Hepatocyte (in vitro differentiated cells): ENCODE measurements at regions not wholly inside any gene's neighbourhood (a gene's known extent, or its start where the extent isn't known, plus 50 kb on each side); places are given as distances from the start of the nearest gene placed in this dataset.

Experiments used
- DNase-seq: peaks from one replicate; pipeline ENCODE4 v3.0.0-alpha.2; 2016; ENCODE audit warnings: low spot score
- H2AFZ ChIP-seq: fragments of 200-600 bp; sonication (generic); 2 replicates; pipeline ENCODE4 v1.6.0; 2016; ENCODE audit warnings: antibody characterized with exemption, mild to moderate bottlenecking
- H3K27ac ChIP-seq: fragments of 200-600 bp; sonication (generic); 2 replicates; pipeline ENCODE4 v1.5.1; 2016; ENCODE audit warnings: mild to moderate bottlenecking
- H3K27me3 ChIP-seq: fragments of 200-600 bp; sonication (generic); 2 replicates; pipeline ENCODE4 v1.6.1; 2016
- H3K36me3 ChIP-seq: fragments of 200-600 bp; sonication (generic); replicated peaks from 2 replicates; pipeline ENCODE4 v1.5.1; 2016; ENCODE audit warnings: low read depth; ENCODE audit not compliant: insufficient read depth
- H3K4me1 ChIP-seq: fragments of 200-600 bp; sonication (generic); 2 replicates; pipeline ENCODE4 v1.5.1; 2016; ENCODE audit warnings: mild to moderate bottlenecking, moderate library complexity; ENCODE audit not compliant: insufficient read depth
- H3K4me2 ChIP-seq: fragments of 200-600 bp; sonication (generic); 2 replicates; pipeline ENCODE4 v1.6.0; 2016
- H3K4me3 ChIP-seq: fragments of 200-600 bp; sonication (generic); 2 replicates; pipeline ENCODE4 v1.5.1; 2016; ENCODE audit warnings: mild to moderate bottlenecking
- H3K79me2 ChIP-seq: fragments of 200-600 bp; sonication (generic); 2 replicates; pipeline ENCODE4 v1.6.0; 2017; ENCODE audit warnings: mild to moderate bottlenecking
- H3K9me2 ChIP-seq: fragments of 200-600 bp; sonication (generic); replicated peaks from 2 replicates; pipeline ENCODE4 v1.6.0; 2017; ENCODE audit warnings: mild to moderate bottlenecking; ENCODE audit not compliant: insufficient read depth
- H3K9me3 ChIP-seq: fragments of 200-600 bp; sonication (generic); 2 replicates; pipeline ENCODE4 v1.5.1; 2016; ENCODE audit warnings: low read depth, mild to moderate bottlenecking
- H4K20me1 ChIP-seq: fragments of 200-600 bp; sonication (generic); 2 replicates; pipeline ENCODE4 v1.6.0; 2016; ENCODE audit warnings: mild to moderate bottlenecking; ENCODE audit not compliant: insufficient read depth, poor library complexity, severe bottlenecking
- CTCF ChIP-seq: fragments of 200-600 bp; sonication (generic); IDR thresholded peaks from 2 replicates; pipeline ENCODE4 v1.5.1; 2016; ENCODE audit warnings: antibody characterized with exemption, mild to moderate bottlenecking; ENCODE audit not compliant: poor library complexity
- EZH2 ChIP-seq: fragments of 200-600 bp; sonication (generic); IDR thresholded peaks from 2 replicates; pipeline ENCODE4 v1.6.1; 2016; ENCODE audit warnings: antibody characterized with exemption, mild to moderate bottlenecking, borderline replicate concordance
- EZH2phosphoT487 ChIP-seq: fragments of 200-600 bp; sonication (generic); IDR thresholded peaks from one replicate; pipeline ENCODE4 v1.6.1; 2018; ENCODE audit warnings: antibody characterized with exemption, mild to moderate bottlenecking, low read depth, moderate library complexity; ENCODE audit not compliant: unreplicated experiment, severe bottlenecking
- WGBS: methylation state at CpG from one replicate; pipeline ENCODE4 v1.1.6; 2016; ENCODE audit warnings: low lambda C conversion rate; ENCODE audit errors: missing lambda C conversion rate; 5-methylcytosine and 5-hydroxymethylcytosine counted together

DNA sequence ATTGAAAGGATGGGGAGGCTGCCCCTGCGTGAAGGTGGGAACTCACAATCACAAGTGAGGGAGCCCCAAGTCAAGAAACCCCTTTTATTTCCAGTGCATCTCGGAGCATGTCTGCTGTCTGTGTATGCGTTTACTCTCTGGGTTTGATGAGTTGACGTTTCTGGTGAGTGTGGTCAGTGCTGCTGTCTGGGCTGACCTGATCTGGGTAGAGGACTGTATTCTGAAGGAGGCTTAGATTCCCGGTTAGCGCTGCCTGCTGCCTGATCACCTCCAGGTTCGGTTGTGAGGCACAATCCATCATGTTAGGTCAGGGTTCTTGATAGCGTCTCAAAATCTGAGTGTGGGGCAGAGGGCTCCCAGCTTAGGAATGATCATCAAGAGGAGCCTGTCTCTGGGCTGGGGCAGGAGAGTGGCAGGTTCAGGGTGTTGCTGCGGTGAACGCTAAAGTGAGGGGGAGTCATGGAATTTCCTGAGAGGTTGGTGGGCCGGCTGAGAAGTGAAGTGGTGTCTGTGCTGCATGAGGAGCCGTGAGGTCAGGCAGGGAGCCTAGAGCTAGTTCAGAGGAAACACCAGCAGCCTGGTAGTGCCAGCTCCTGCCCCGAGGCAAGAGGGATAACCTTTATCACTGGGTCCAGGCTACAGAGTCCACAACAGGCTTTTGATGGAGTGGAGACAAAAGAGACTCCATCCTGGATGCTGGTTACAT, 225.3 kb upstream of the CST7 start:
- TF ChIP-seq EZH2 (no peak), EZH2phosphoT487 (no peak), CTCF (no peak)
- H3K79me2 ChIP-seq = no peaks in the 10 kb centered on the region
- no peak overlapping the region for H3K4me3 ChIP-seq
- H3K9me2 ChIP-seq = no peaks in the 10 kb centered on the region
- no peak overlapping the region for H2AFZ ChIP-seq
- no peaks in the 10 kb centered on the region for H3K27me3 ChIP-seq
- no peaks in the 10 kb centered on the region for H4K20me1 ChIP-seq
- no peaks in the 10 kb centered on the region for H3K9me3 ChIP-seq
- H3K36me3 ChIP-seq = no peaks in the 10 kb centered on the region
- 68% methylated on average over 13 of the region's 13 CpGs for WGBS
- H3K4me2 ChIP-seq = no peak overlapping the region
- DNase-seq = no peak
- no peaks in the 10 kb centered on the region for H3K4me1 ChIP-seq
- H3K27ac ChIP-seq = no peak overlapping the region

- Histone ChIP-seq H3K36me3 (no peaks in the 10 kb centered on the region), H3K27me3 (no peaks in the 10 kb centered on the region), H3K4me1 (no peaks in the 10 kb centered on the region), H3K79me2 (no peaks in the 10 kb centered on the region), H3K4me3 (no peak overlapping the region), H3K9me3 (no peaks in the 10 kb centered on the region), H3K27ac (no peak overlapping the region), H3K9me2 (no peaks in the 10 kb centered on the region), H2AFZ (no peak overlapping the region), H4K20me1 (no peaks in the 10 kb centered on the region), H3K4me2 (no peak overlapping the region)
- TF ChIP-seq CTCF = no peak
- TF ChIP-seq EZH2phosphoT487 = no peak
- TF ChIP-seq EZH2 = no peak
- no peak for DNase-seq
- WGBS = 92% methylated on average over 5 of the region's 5 CpGs
Observed at GRCh38 chr20:24724982-24725533, 224.0 kb upstream of the CST7 start.

DNA sequence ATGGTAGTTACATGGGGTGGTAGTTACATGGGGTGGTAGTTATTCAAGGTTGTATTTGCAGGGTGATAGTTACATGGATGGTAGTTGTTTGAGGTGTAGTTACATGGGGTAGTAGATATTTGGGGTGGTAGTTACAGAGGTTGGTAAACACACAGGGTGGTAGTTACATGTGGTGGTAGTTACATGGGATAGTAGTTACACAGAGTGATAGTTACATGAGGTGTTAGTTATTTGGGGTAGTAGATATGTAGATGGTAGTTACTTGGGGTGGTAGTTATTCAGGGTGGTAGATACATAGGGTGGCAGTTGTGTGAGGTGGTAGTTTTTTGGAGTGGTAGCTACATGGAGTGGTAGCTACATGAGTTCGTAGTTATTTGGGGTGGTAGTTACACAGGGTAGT, 221.3 kb upstream of the CST7 start:
- H3K36me3 ChIP-seq = no peaks in the 10 kb centered on the region
- H3K4me2 ChIP-seq = no peak overlapping the region
- no peaks in the 10 kb centered on the region for H3K79me2 ChIP-seq
- no peaks in the 10 kb centered on the region for H3K4me1 ChIP-seq
- no peak overlapping the region for H2AFZ ChIP-seq
- no peaks in the 10 kb centered on the region for H3K27me3 ChIP-seq
- WGBS = 95% methylated on average over 1 of the region's 1 CpG
- no peaks in the 10 kb centered on the region for H4K20me1 ChIP-seq
- no peak for DNase-seq
- TF ChIP-seq EZH2phosphoT487 (no peak), CTCF (no peak), EZH2 (no peak)
- no peak overlapping the region for H3K27ac ChIP-seq
- H3K4me3 ChIP-seq = no peak overlapping the region
- H3K9me3 ChIP-seq = no peaks in the 10 kb centered on the region
- no peaks in the 10 kb centered on the region for H3K9me2 ChIP-seq
